ENCODE measurements at regions not wholly inside any gene's neighbourhood (a gene's known extent, or its start where the extent isn't known, plus 50 kb on each side); places are given as distances from the start of the nearest gene placed in this dataset.

- no peaks in the 10 kb centered on the region for H3K27me3 ChIP-seq
- TF ChIP-seq POLR2A (IDR thresholded peaks at IDR 0.05) (no peak), CTCF (IDR thresholded peaks at IDR 0.05) (no peak)
- H3K9me3 ChIP-seq = no peaks in the 10 kb centered on the region
- no peaks in the 10 kb centered on the region for H3K36me3 ChIP-seq
- no peak overlapping the region for H3K27ac ChIP-seq
- H3K4me1 ChIP-seq = no peaks in the 10 kb centered on the region
- no peak for DNase-seq
- H3K4me3 ChIP-seq = no peak overlapping the region
Observed at GRCh38 chr12:127912035-127912665, 354.8 kb upstream of the TMEM132C start.

DNA sequence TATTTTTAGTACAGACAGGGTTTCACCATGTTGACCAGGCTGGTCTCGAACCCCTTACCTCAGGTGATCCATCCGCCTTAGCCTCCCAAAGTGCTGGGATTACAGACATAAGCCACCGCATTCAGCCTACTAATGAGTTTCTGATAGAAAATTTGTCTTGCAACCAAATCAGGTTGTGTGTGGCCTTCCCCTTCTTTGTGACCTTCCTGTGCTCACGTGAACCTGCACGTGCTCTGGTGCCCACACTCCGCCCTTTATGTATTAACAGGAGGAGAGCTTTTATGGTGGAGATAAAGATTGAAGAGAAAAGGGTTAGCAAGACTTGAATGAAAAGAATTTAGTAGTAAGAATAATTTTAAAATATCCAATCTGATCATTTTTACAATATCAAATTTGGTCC, 343.5 kb upstream of the TMEM132C start:
- TF ChIP-seq POLR2A (IDR thresholded peaks at IDR 0.05) = no peak
- TF ChIP-seq CTCF (IDR thresholded peaks at IDR 0.05) = no peak
- H3K4me3 ChIP-seq = no peak overlapping the region
- no peaks in the 10 kb centered on the region for H3K4me1 ChIP-seq
- no peaks in the 10 kb centered on the region for H3K27me3 ChIP-seq
- no peak for DNase-seq
- no peak overlapping the region for H3K27ac ChIP-seq
- no peaks in the 10 kb centered on the region for H3K9me3 ChIP-seq
- H3K36me3 ChIP-seq = no peaks in the 10 kb centered on the region

DNA sequence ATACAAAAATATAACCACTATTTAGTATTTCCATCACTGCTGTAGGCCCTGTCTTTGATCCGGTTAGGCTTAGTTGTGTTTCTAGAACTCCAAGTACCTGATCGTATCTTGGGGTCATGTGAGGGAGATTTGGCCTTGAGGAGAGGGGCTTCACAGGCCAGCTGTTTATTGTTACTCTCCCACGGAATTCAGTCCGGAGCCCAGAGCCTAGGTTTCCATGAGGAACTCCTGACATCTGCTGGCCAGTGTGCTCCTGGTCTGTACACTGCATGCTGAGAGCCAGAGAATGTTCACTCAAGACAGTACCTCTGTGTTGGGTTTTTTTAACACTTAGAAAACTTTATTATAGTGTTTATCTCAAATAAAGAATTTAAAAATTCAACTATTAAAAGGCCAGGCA, 341.0 kb upstream of the TMEM132C start:
- Histone ChIP-seq H3K9me3 (no peaks in the 10 kb centered on the region), H3K4me3 (no peak overlapping the region), H3K4me1 (no peaks in the 10 kb centered on the region), H3K27me3 (no peaks in the 10 kb centered on the region), H3K27ac (no peak overlapping the region), H3K36me3 (no peaks in the 10 kb centered on the region)
- TF ChIP-seq CTCF (IDR thresholded peaks at IDR 0.05) (no peak), POLR2A (IDR thresholded peaks at IDR 0.05) (no peak)
- no peak for DNase-seq

DNA sequence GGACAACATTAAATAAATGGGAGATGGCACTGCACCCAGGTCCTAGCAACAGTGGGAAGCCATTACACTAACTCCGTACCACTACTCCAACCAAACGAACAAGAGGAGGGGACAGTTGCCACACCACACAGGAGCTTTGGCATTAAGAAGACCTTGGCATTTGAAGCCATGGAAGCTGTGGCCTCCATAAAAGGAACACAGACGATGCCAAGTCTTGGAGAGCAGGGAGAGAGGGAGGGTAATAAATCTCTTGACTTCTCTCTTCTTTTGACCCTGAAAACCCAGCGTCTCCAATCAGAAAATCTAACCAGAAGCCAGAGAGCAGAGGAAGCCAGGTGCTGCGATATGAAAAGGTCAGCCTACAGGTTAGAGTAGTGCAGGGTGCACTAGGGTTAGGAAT, 338.8 kb upstream of the TMEM132C start:
- TF ChIP-seq CTCF (IDR thresholded peaks at IDR 0.05) (no peak), POLR2A (IDR thresholded peaks at IDR 0.05) (no peak)
- H3K27me3 ChIP-seq = no peaks in the 10 kb centered on the region
- H3K4me1 ChIP-seq = no peaks in the 10 kb centered on the region
- no peak overlapping the region for H3K4me3 ChIP-seq
- no peaks in the 10 kb centered on the region for H3K9me3 ChIP-seq
- H3K27ac ChIP-seq = no peak overlapping the region
- no peak for DNase-seq
- H3K36me3 ChIP-seq = no peaks in the 10 kb centered on the region

DNA sequence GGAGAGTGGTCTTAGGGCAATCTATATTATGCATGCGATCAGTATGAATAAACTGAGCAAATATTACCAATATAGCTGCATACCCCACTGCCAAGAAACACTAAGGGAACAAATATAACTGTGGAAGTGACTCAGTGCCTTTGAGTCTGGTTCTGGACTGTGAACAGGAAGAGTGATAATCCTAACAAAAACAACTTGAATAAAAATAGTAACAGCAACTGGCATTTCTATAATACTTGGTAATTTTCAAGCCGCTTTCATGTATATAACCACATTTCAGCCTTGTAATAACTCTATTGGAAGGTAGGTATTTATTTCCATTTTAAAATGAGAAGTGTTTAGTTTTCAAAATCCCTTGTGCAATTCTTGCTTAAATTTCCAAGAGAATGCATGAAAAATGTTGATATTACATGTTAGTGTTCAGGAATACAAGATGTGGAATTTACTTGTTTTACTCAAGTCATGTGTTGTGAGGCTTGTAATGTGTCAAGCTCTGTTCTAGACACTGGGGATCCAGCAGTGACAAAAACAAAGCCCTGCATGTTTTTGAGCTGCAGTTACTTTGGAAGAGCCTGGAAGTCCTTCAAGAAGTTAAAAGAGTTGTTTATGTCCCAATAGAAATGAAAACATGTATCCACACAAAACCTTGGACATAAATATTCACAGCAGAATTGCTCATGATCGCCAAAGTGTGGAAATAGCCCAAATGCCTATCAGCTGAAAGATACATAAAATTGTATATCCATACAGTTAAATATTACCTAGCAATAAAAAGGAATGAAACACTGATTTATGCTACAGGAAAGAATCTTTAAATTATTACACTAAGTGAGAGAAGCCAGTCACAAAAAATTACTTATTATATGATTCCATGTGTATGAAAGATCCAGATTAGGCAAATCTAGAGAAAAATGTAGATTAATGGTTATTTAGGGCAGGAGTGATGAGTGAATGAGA, 338.1 kb upstream of the TMEM132C start:
- TF ChIP-seq CTCF (IDR thresholded peaks at IDR 0.05) (no peak), POLR2A (IDR thresholded peaks at IDR 0.05) (no peak)
- H3K27me3 ChIP-seq = no peaks in the 10 kb centered on the region
- DNase-seq = no peak

More for the DNA sequence above, 338.1 kb upstream of the TMEM132C start:
- Histone ChIP-seq H3K4me1 (no peaks in the 10 kb centered on the region), H3K27ac (no peak overlapping the region), H3K9me3 (no peaks in the 10 kb centered on the region), H3K36me3 (no peaks in the 10 kb centered on the region), H3K4me3 (no peak overlapping the region)
